SK-N-SH (cell line): ENCODE measurements at regions not wholly inside any gene's neighbourhood (a gene's known extent, or its start where the extent isn't known, plus 50 kb on each side); places are given as distances from the start of the nearest gene placed in this dataset.

Experiments
- CTCF ChIP-seq: fragments of 200-600 bp; sonication (generic); IDR thresholded peaks from 2 replicates; pipeline ENCODE4 v1.6.1; 2017; ENCODE audit warnings: antibody characterized with exemption, mild to moderate bottlenecking, moderate library complexity
- EP300 ChIP-seq, 2 experiments: IDR thresholded peaks; 2 replicates each; pipeline versions ENCODE4 v1.4.0 to v1.6.1; 2012; ENCODE audit warnings: borderline replicate concordance in 1 of 2, low read depth in 1 of 2, low read length in 1 of 2
- GABPA ChIP-seq: IDR thresholded peaks from 2 replicates; pipeline ENCODE4 v1.4.0; 2012; ENCODE audit warnings: low read depth, mild to moderate bottlenecking
- RAD21 ChIP-seq: IDR thresholded peaks from 2 replicates; pipeline ENCODE4 v1.6.1; 2012; ENCODE audit warnings: mild to moderate bottlenecking, low read length
- SIN3A ChIP-seq: IDR thresholded peaks from 2 replicates; pipeline ENCODE4 v1.6.1; 2012; ENCODE audit warnings: low read depth, mild to moderate bottlenecking, low read length, moderate library complexity, borderline replicate concordance
- SMC3 ChIP-seq: IDR thresholded peaks from 2 replicates; pipeline ENCODE4 v1.6.1; 2012; ENCODE audit warnings: low read depth, low read length, improper control_type of control experiment
- TAF1 ChIP-seq: IDR thresholded peaks from 2 replicates; pipeline ENCODE4 v1.6.1; 2012; ENCODE audit warnings: low read depth, mild to moderate bottlenecking, low read length, moderate library complexity, borderline replicate concordance
- TF ChIP-seq, protein P1 (sequence below): IDR thresholded peaks from 2 replicates; pipeline ENCODE4 v1.4.0; 2012; ENCODE audit warnings: low read depth

GRCh38 chr12:86473231-86473630, 217.0 kb upstream of the MGAT4C start:
- TF ChIP-seq CTCF (no peak), SIN3A (no peak), GABPA (no peak), EP300 (IDR thresholded peaks at IDR 0.05; ENCODE audit: borderline replicate concordance in 1 of 2, low read depth in 1 of 2, low read length in 1 of 2) (no peak), TAF1 (no peak), SMC3 (no peak), RAD21 (no peak)
- TF ChIP-seq, protein P1, sequence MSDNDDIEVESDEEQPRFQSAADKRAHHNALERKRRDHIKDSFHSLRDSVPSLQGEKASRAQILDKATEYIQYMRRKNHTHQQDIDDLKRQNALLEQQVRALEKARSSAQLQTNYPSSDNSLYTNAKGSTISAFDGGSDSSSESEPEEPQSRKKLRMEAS, result no peak
